WTC11 (cell line): ENCODE measurements at regions not wholly inside any gene's neighbourhood (a gene's known extent, or its start where the extent isn't known, plus 50 kb on each side); places are given as distances from the start of the nearest gene placed in this dataset.

ENCODE experiments used
- ATAC-seq: fragments of 200-7000 bp; cut with Tn5 transposase; 2 replicates; pipeline ENCODE4 v1.10.0; 2021; ENCODE audit warnings: mild to moderate bottlenecking, moderate library complexity
- CTCF ChIA-PET: fragments of 300-600 bp; sonication (Branson Sonifier 250); formaldehyde crosslinking; loops from one replicate; lab custom pipeline; 2021; ENCODE audit warnings: antibody characterized with exemption; lab: Charles Lee
- POLR2A ChIA-PET: fragments of 350-600 bp; sonication (Branson Sonifier 250); formaldehyde crosslinking; loops from one replicate; lab custom pipeline; 2021; ENCODE audit warnings: antibody characterized with exemption; lab: Charles Lee
- DNase-seq: peaks from one replicate; pipeline ENCODE4 v3.0.0; 2021; ENCODE audit warnings: low spot score
- H3K27ac Mint-ChIP-seq: 2 replicates; pipeline ENCODE4 v1.8.0; 2021; ENCODE audit warnings: mixed read lengths
- H3K27me3 Mint-ChIP-seq: 2 replicates; pipeline ENCODE4 v1.8.0; 2021; ENCODE audit warnings: low read depth, mild to moderate bottlenecking, moderate library complexity, mixed read lengths
- H3K36me3 Mint-ChIP-seq: 2 replicates; pipeline ENCODE4 v1.8.0; 2021; ENCODE audit warnings: mixed read lengths
- H3K4me1 Mint-ChIP-seq: 2 replicates; pipeline ENCODE4 v1.8.0; 2022; ENCODE audit warnings: mixed read lengths
- H3K4me3 Mint-ChIP-seq: 2 replicates; pipeline ENCODE4 v1.8.0; 2021; ENCODE audit warnings: mild to moderate bottlenecking, moderate library complexity, mixed read lengths
- H3K9me3 Mint-ChIP-seq: 2 replicates; pipeline ENCODE4 v1.8.0; 2021; ENCODE audit warnings: mixed read lengths
- HMGA2 ChIP-seq: fragments of 250-450 bp; sonication (Bioruptor Pico); IDR thresholded peaks from 2 replicates; pipeline ENCODE4 v1.4.0; 2021; ENCODE audit warnings: mild to moderate bottlenecking, moderate library complexity
- IRF1 ChIP-seq: sonication (generic); formaldehyde crosslinking; IDR thresholded peaks from 2 replicates; pipeline ENCODE4 v1.8.0; 2023; ENCODE audit warnings: missing genetic modification reagents
- JUN ChIP-seq: sonication (generic); formaldehyde crosslinking; IDR thresholded peaks from 2 replicates; pipeline ENCODE4 v1.8.0; 2023; ENCODE audit warnings: mild to moderate bottlenecking, missing genetic modification reagents
- PRRX2 ChIP-seq: fragments of 250-450 bp; sonication (Bioruptor Pico); IDR thresholded peaks from 2 replicates; pipeline ENCODE4 v1.8.0; 2021; ENCODE audit warnings: mild to moderate bottlenecking
- SMAD3 ChIP-seq: sonication (generic); formaldehyde crosslinking; IDR thresholded peaks from 2 replicates; pipeline ENCODE4 v1.8.0; 2022; ENCODE audit warnings: missing genetic modification reagents, mild to moderate bottlenecking, borderline replicate concordance
- SP1 ChIP-seq: sonication (generic); formaldehyde crosslinking; conservative IDR thresholded peaks from 2 replicates; pipeline ENCODE4 v1.8.1; 2022; ENCODE audit warnings: missing genetic modification reagents
- TCF7 ChIP-seq: sonication (generic); formaldehyde crosslinking; IDR thresholded peaks from 2 replicates; pipeline ENCODE4 v1.8.0; 2022; ENCODE audit warnings: mild to moderate bottlenecking, low read depth, missing genetic modification reagents, moderate library complexity
- TP53 ChIP-seq: sonication (generic); formaldehyde crosslinking; IDR thresholded peaks from 2 replicates; pipeline ENCODE4 v1.8.1; 2023; ENCODE audit warnings: mild to moderate bottlenecking, missing genetic modification reagents
- USF1 ChIP-seq: sonication (generic); formaldehyde crosslinking; IDR thresholded peaks from 2 replicates; pipeline ENCODE4 v1.8.0; 2022; ENCODE audit warnings: mild to moderate bottlenecking, missing genetic modification reagents
- ZNF138 ChIP-seq: sonication (generic); formaldehyde crosslinking; conservative IDR thresholded peaks from 2 replicates; pipeline ENCODE4 v1.8.1; 2022; ENCODE audit warnings: mild to moderate bottlenecking, moderate library complexity, missing genetic modification reagents
- TF ChIP-seq, protein P1 (sequence below): sonication (generic); formaldehyde crosslinking; conservative IDR thresholded peaks from 2 replicates; pipeline ENCODE4 v1.8.1; 2022; ENCODE audit warnings: mild to moderate bottlenecking, missing genetic modification reagents
- TF ChIP-seq, protein P2 (sequence below): sonication (generic); formaldehyde crosslinking; IDR thresholded peaks from 2 replicates; pipeline ENCODE4 v1.8.0; 2022; ENCODE audit warnings: mild to moderate bottlenecking, missing genetic modification reagents
- TF ChIP-seq, protein P3 (sequence below): fragments of 250-450 bp; sonication (Bioruptor Pico); IDR thresholded peaks from 2 replicates; pipeline ENCODE4 v1.8.0; 2021; ENCODE audit warnings: mild to moderate bottlenecking
- TF ChIP-seq, protein P4 (sequence below): sonication (generic); formaldehyde crosslinking; IDR thresholded peaks from 2 replicates; pipeline ENCODE4 v1.8.1; 2023; ENCODE audit warnings: mild to moderate bottlenecking, moderate library complexity, missing genetic modification reagents

DNA sequence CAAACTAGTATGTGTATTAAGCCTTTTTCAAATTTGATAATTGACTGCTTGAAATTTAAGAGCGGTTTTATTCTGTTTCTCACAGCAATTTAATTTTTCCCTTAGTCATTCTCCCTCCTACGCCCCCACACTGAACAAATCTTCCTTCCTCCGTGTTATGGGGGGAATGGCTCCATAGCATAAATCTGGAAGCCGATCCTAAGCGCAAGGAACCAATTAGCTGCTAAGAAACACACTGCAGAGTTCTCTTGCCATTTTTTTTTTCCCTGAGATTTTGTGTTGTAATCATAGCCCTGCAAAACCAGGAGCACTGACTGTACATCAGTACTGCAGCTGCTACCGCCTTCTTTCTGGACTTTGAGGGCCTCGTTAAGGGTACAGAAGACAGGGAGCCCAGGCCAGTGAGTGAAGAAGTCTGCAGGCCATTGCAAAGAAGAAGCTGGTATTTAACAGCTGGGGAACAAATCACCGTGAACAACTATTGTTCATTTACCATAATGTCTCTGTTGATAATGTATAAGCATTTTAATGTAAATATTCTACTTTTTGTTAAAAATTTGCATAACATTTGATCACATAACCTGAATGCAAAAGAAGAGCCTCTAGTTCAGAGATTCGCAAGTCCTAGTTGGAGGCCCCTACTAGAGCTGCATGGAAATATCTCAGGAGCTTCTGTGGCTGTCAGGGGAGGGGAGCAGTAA, 264.0 kb downstream of the LRATD1 start:
- no peak overlapping the region for H3K27ac Mint-ChIP-seq
- DNase-seq (no peak), ATAC-seq (no peak; the same call in 1 of the 2 replicates)
- no peak overlapping the region for H3K4me3 Mint-ChIP-seq
- no peaks in the 10 kb centered on the region for H3K27me3 Mint-ChIP-seq
- peaks cover 7% of the 10 kb centered on the region for H3K4me1 Mint-ChIP-seq
- H3K36me3 Mint-ChIP-seq, result no peaks in the 10 kb centered on the region
- ChIA-PET POLR2A (no interaction called here), CTCF (interaction anchor here (2.2 kb wide), 1 partner anchor 262 kb away, joined by 5 read pairs; no protein-coding TSS in a partner anchor)
- H3K9me3 Mint-ChIP-seq, result 0 out of 2 replicates have a peak, but pooled peaks cover 7% of the 10 kb centered on the region
- TF ChIP-seq, protein P1, sequence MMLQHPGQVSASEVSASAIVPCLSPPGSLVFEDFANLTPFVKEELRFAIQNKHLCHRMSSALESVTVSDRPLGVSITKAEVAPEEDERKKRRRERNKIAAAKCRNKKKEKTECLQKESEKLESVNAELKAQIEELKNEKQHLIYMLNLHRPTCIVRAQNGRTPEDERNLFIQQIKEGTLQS, result no peak

- Mint-ChIP-seq H3K9me3 (0 out of 2 replicates have a peak, but pooled peaks cover 3% of the 10 kb centered on the region), H3K27me3 (no peaks in the 10 kb centered on the region), H3K36me3 (no peaks in the 10 kb centered on the region), H3K4me3 (no peak overlapping the region), H3K27ac (no peak overlapping the region), H3K4me1 (peaks cover 12% of the 10 kb centered on the region)
- ATAC-seq (no peak), DNase-seq (no peak)
- POLR2A ChIA-PET, result no interaction called here
- CTCF ChIA-PET, result interaction anchor here (0.7 to 1.4 kb wide), 2 partner anchors 265 to 677 kb away, joined by 3 to 4 read pairs; no protein-coding TSS in a partner anchor
- TF ChIP-seq SMAD3 (no peak), SP1 (no peak), JUN (CRISPR knock-in tag) (no peak), TCF7 (CRISPR knock-in tag) (no peak), ZNF138 (CRISPR knock-in tag) (no peak), PRRX2 (CRISPR knock-in tag) (no peak), USF1 (CRISPR knock-in tag) (no peak), TP53 (no peak), HMGA2 (no peak), IRF1 (CRISPR knock-in tag) (no peak)
- TF ChIP-seq, protein P2, sequence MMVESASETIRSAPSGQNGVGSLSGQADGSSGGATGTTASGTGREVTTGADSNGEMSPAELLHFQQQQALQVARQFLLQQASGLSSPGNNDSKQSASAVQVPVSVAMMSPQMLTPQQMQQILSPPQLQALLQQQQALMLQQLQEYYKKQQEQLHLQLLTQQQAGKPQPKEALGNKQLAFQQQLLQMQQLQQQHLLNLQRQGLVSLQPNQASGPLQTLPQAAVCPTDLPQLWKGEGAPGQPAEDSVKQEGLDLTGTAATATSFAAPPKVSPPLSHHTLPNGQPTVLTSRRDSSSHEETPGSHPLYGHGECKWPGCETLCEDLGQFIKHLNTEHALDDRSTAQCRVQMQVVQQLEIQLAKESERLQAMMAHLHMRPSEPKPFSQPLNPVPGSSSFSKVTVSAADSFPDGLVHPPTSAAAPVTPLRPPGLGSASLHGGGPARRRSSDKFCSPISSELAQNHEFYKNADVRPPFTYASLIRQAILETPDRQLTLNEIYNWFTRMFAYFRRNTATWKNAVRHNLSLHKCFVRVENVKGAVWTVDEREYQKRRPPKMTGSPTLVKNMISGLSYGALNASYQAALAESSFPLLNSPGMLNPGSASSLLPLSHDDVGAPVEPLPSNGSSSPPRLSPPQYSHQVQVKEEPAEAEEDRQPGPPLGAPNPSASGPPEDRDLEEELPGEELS (CRISPR knock-in tag), result no peak
- TF ChIP-seq, protein P1, result no peak
- TF ChIP-seq, protein P3, sequence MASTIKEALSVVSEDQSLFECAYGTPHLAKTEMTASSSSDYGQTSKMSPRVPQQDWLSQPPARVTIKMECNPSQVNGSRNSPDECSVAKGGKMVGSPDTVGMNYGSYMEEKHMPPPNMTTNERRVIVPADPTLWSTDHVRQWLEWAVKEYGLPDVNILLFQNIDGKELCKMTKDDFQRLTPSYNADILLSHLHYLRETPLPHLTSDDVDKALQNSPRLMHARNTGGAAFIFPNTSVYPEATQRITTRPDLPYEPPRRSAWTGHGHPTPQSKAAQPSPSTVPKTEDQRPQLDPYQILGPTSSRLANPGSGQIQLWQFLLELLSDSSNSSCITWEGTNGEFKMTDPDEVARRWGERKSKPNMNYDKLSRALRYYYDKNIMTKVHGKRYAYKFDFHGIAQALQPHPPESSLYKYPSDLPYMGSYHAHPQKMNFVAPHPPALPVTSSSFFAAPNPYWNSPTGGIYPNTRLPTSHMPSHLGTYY (CRISPR knock-in tag), result no peak
- TF ChIP-seq, protein P4, sequence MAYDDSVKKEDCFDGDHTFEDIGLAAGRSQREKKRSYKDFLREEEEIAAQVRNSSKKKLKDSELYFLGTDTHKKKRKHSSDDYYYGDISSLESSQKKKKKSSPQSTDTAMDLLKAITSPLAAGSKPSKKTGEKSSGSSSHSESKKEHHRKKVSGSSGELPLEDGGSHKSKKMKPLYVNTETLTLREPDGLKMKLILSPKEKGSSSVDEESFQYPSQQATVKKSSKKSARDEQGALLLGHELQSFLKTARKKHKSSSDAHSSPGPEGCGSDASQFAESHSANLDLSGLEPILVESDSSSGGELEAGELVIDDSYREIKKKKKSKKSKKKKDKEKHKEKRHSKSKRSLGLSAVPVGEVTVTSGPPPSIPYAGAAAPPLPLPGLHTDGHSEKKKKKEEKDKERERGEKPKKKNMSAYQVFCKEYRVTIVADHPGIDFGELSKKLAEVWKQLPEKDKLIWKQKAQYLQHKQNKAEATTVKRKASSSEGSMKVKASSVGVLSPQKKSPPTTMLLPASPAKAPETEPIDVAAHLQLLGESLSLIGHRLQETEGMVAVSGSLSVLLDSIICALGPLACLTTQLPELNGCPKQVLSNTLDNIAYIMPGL, result no peak
Measured at GRCh38 chr2:14899621-14900414, 267.3 kb downstream of the LRATD1 start.
